ENCODE measurements at regions not wholly inside any gene's neighbourhood (a gene's known extent, or its start where the extent isn't known, plus 50 kb on each side); places are given as distances from the start of the nearest gene placed in this dataset.
"Not testable (repeated sequence)": the region's sequence is repeated elsewhere in the genome, so short reads cannot be mapped to it uniquely, and the experiment has no call there.

DNA sequence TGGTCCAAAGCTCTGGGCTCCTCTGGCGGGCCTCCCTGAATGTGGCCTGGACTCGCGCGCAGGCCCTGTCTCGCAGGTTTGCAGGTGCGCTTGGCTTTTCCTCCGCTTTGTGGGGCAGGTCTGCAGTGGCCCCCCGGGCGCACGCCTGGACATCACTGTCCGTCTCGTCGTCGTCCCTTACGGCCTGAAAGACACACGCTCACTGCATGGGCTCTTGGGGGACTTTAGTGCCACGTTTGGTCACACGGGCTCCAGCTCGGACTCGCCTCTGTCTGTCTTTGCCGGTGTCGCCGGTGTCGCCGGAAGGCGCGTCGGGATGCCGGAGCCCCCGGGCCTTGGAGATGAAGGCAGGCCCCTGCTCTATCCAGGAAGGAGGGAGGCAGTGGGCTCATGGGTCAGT lies 1419.9 kb upstream of the PCDH10 start:
- not testable (repeated sequence) for H2AFZ ChIP-seq; H3K79me2 ChIP-seq; H3K9me3 ChIP-seq (ENCODE audit: low read depth); H3K9me2 ChIP-seq (replicated peaks; ENCODE audit: insufficient read depth); DNase-seq (ENCODE audit: low spot score); H4K20me1 ChIP-seq (ENCODE audit: insufficient read depth, poor library complexity, severe bottlenecking); H3K27ac ChIP-seq; H3K27me3 ChIP-seq; H3K36me3 ChIP-seq (replicated peaks; ENCODE audit: insufficient read depth, low read depth); H3K4me1 ChIP-seq (ENCODE audit: insufficient read depth); H3K4me3 ChIP-seq; H3K4me2 ChIP-seq
- WGBS (ENCODE audit: low lambda C conversion rate, missing lambda C conversion rate), result over 99% methylated on average over 28 of the region's 30 CpGs

GRCh38 chr4:131729716-131730398 lies 1419.2 kb upstream of the PCDH10 start:
- not testable (repeated sequence) for H2AFZ ChIP-seq; H3K4me1 ChIP-seq (ENCODE audit: insufficient read depth); H3K36me3 ChIP-seq (replicated peaks; ENCODE audit: insufficient read depth, low read depth); H3K79me2 ChIP-seq; H3K9me2 ChIP-seq (replicated peaks; ENCODE audit: insufficient read depth); H3K9me3 ChIP-seq (ENCODE audit: low read depth); H3K4me2 ChIP-seq; H3K27ac ChIP-seq; H3K27me3 ChIP-seq; H3K4me3 ChIP-seq; H4K20me1 ChIP-seq (ENCODE audit: insufficient read depth, poor library complexity, severe bottlenecking); DNase-seq (ENCODE audit: low spot score)
- 94% methylated on average over 19 of the region's 59 CpGs for WGBS (ENCODE audit: low lambda C conversion rate, missing lambda C conversion rate)

GRCh38 chr4:131730574-131730973 lies 1418.5 kb upstream of the PCDH10 start:
- H4K20me1 ChIP-seq (ENCODE audit: insufficient read depth, poor library complexity, severe bottlenecking); H3K9me3 ChIP-seq (ENCODE audit: low read depth); H3K4me2 ChIP-seq; H3K27me3 ChIP-seq; H3K79me2 ChIP-seq; H3K4me3 ChIP-seq; H3K4me1 ChIP-seq (ENCODE audit: insufficient read depth); H3K27ac ChIP-seq; H2AFZ ChIP-seq; H3K36me3 ChIP-seq (replicated peaks; ENCODE audit: insufficient read depth, low read depth); H3K9me2 ChIP-seq (replicated peaks; ENCODE audit: insufficient read depth); DNase-seq (ENCODE audit: low spot score): not testable (repeated sequence)
- 94% methylated on average over 20 of the region's 28 CpGs for WGBS (ENCODE audit: low lambda C conversion rate, missing lambda C conversion rate)

- H3K27ac ChIP-seq; H2AFZ ChIP-seq; H3K9me2 ChIP-seq (replicated peaks; ENCODE audit: insufficient read depth); H3K27me3 ChIP-seq; H3K79me2 ChIP-seq; H3K4me3 ChIP-seq; DNase-seq (ENCODE audit: low spot score); H4K20me1 ChIP-seq (ENCODE audit: insufficient read depth, poor library complexity, severe bottlenecking); H3K9me3 ChIP-seq (ENCODE audit: low read depth); H3K4me2 ChIP-seq; H3K36me3 ChIP-seq (replicated peaks; ENCODE audit: insufficient read depth, low read depth); H3K4me1 ChIP-seq (ENCODE audit: insufficient read depth): not testable (repeated sequence)
- WGBS (ENCODE audit: low lambda C conversion rate, missing lambda C conversion rate), result 95% methylated on average over 41 of the region's 47 CpGs
Observed at GRCh38 chr4:131732034-131732630, 1417.0 kb upstream of the PCDH10 start.

- not testable (repeated sequence) for H3K9me2 ChIP-seq (replicated peaks; ENCODE audit: insufficient read depth); H3K36me3 ChIP-seq (replicated peaks; ENCODE audit: insufficient read depth, low read depth); H3K4me3 ChIP-seq; H3K4me1 ChIP-seq (ENCODE audit: insufficient read depth); H3K79me2 ChIP-seq; H2AFZ ChIP-seq; H3K4me2 ChIP-seq; DNase-seq (ENCODE audit: low spot score); H3K27me3 ChIP-seq; H3K9me3 ChIP-seq (ENCODE audit: low read depth); H4K20me1 ChIP-seq (ENCODE audit: insufficient read depth, poor library complexity, severe bottlenecking); H3K27ac ChIP-seq
- 97% methylated on average over 14 of the region's 31 CpGs for WGBS (ENCODE audit: low lambda C conversion rate, missing lambda C conversion rate)
Observed at GRCh38 chr4:131734321-131734720, 1414.8 kb upstream of the PCDH10 start.

- not testable (repeated sequence) for H3K4me3 ChIP-seq; H3K4me2 ChIP-seq; H3K36me3 ChIP-seq (replicated peaks; ENCODE audit: insufficient read depth, low read depth); H3K9me2 ChIP-seq (replicated peaks; ENCODE audit: insufficient read depth); H3K9me3 ChIP-seq (ENCODE audit: low read depth); H3K27me3 ChIP-seq; H2AFZ ChIP-seq; DNase-seq (ENCODE audit: low spot score); H3K4me1 ChIP-seq (ENCODE audit: insufficient read depth); H4K20me1 ChIP-seq (ENCODE audit: insufficient read depth, poor library complexity, severe bottlenecking); H3K79me2 ChIP-seq; H3K27ac ChIP-seq
- 94% methylated on average over 19 of the region's 51 CpGs for WGBS (ENCODE audit: low lambda C conversion rate, missing lambda C conversion rate)
Observed at GRCh38 chr4:131734851-131735385, 1414.2 kb upstream of the PCDH10 start.

DNA sequence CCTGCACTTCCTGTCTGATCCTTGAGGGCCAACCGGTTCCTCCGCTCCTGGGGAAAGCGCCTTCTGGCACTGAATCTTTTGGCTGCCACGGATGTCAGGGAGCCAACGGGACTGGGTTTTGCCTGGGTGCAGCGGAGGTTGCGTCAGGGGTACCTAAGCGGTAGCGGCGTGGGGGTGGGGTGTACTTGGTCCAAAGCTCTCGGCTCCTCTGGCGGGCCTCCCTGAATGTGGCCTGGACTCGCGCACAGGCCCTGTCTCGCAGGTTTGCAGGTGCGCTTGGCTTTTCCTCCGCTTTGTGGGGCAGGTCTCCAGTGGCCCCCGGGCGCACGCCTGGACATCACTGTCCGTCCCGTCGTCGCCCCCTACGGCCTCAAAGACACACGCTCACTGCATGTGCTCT lies 1410.1 kb upstream of the PCDH10 start:
- WGBS (ENCODE audit: low lambda C conversion rate, missing lambda C conversion rate), result 90% methylated on average over 6 of the region's 26 CpGs

GRCh38 chr4:131741836-131742235 lies 1407.3 kb upstream of the PCDH10 start:
- H3K9me3 ChIP-seq (ENCODE audit: low read depth); H3K79me2 ChIP-seq; H3K4me2 ChIP-seq; H2AFZ ChIP-seq; H3K27me3 ChIP-seq; DNase-seq (ENCODE audit: low spot score); H3K27ac ChIP-seq; H3K9me2 ChIP-seq (replicated peaks; ENCODE audit: insufficient read depth); H3K36me3 ChIP-seq (replicated peaks; ENCODE audit: insufficient read depth, low read depth); H3K4me1 ChIP-seq (ENCODE audit: insufficient read depth); H4K20me1 ChIP-seq (ENCODE audit: insufficient read depth, poor library complexity, severe bottlenecking); H3K4me3 ChIP-seq: not testable (repeated sequence)
- WGBS (ENCODE audit: low lambda C conversion rate, missing lambda C conversion rate), result 100% methylated on average over 5 of the region's 27 CpGs

More for the DNA sequence above, 1410.1 kb upstream of the PCDH10 start:
- H2AFZ ChIP-seq; H3K9me2 ChIP-seq (replicated peaks; ENCODE audit: insufficient read depth); H4K20me1 ChIP-seq (ENCODE audit: insufficient read depth, poor library complexity, severe bottlenecking); H3K4me3 ChIP-seq; H3K4me2 ChIP-seq; H3K36me3 ChIP-seq (replicated peaks; ENCODE audit: insufficient read depth, low read depth); DNase-seq (ENCODE audit: low spot score); H3K4me1 ChIP-seq (ENCODE audit: insufficient read depth); H3K27ac ChIP-seq; H3K27me3 ChIP-seq; H3K9me3 ChIP-seq (ENCODE audit: low read depth); H3K79me2 ChIP-seq: not testable (repeated sequence)

GRCh38 chr4:131742536-131743205 lies 1406.4 kb upstream of the PCDH10 start:
- not testable (repeated sequence) for H3K36me3 ChIP-seq (replicated peaks; ENCODE audit: insufficient read depth, low read depth); H3K4me2 ChIP-seq; H3K27me3 ChIP-seq; H4K20me1 ChIP-seq (ENCODE audit: insufficient read depth, poor library complexity, severe bottlenecking); DNase-seq (ENCODE audit: low spot score); H3K9me3 ChIP-seq (ENCODE audit: low read depth); H3K27ac ChIP-seq; H3K79me2 ChIP-seq; H3K4me1 ChIP-seq (ENCODE audit: insufficient read depth); H2AFZ ChIP-seq; H3K4me3 ChIP-seq; H3K9me2 ChIP-seq (replicated peaks; ENCODE audit: insufficient read depth)
- 96% methylated on average over 35 of the region's 45 CpGs for WGBS (ENCODE audit: low lambda C conversion rate, missing lambda C conversion rate)

All from hepatocyte (in vitro differentiated cells).